ENCODE measurements at regions not wholly inside any gene's neighbourhood (a gene's known extent, or its start where the extent isn't known, plus 50 kb on each side); places are given as distances from the start of the nearest gene placed in this dataset.

- H3K27ac ChIP-seq = no peak overlapping the region
- H3K27me3 ChIP-seq (replicated peaks) = no peaks in the 10 kb centered on the region
- in situ Hi-C loops (cut with HindIII; ENCODE audit: low pct_ligation_motif_present, low sequenced_read_pairs) = no loop called here
- no peak for TF ChIP-seq CTCF (IDR thresholded peaks at IDR 0.05; ENCODE audit: low read depth, low read length, missing control alignments)
- H3K4me3 ChIP-seq (ENCODE audit: low read depth, low read length) = no peak overlapping the region
- DNase-seq = no peak
- H3K36me3 ChIP-seq (replicated peaks) = no peaks in the 10 kb centered on the region
Observed at GRCh38 chr7:46678421-46678820, 757.3 kb upstream of the IGFBP3 start.

GRCh38 chr7:46675456-46675855, 754.4 kb upstream of the IGFBP3 start:
- DNase-seq = no peak
- Histone ChIP-seq H3K36me3 (replicated peaks) (no peaks in the 10 kb centered on the region), H3K4me3 (ENCODE audit: low read depth, low read length) (no peak overlapping the region), H3K27me3 (replicated peaks) (no peaks in the 10 kb centered on the region), H3K27ac (no peak overlapping the region)
- no peak for TF ChIP-seq CTCF (IDR thresholded peaks at IDR 0.05; ENCODE audit: low read depth, low read length, missing control alignments)
- in situ Hi-C loops (cut with HindIII; ENCODE audit: low pct_ligation_motif_present, low sequenced_read_pairs) = no loop called here

GRCh38 chr7:46672861-46673260, 751.8 kb upstream of the IGFBP3 start:
- in situ Hi-C loops (cut with HindIII; ENCODE audit: low pct_ligation_motif_present, low sequenced_read_pairs) = no loop called here
- TF ChIP-seq CTCF (IDR thresholded peaks at IDR 0.05; ENCODE audit: low read depth, low read length, missing control alignments) = no peak
- no peak for DNase-seq
- Histone ChIP-seq H3K36me3 (replicated peaks) (no peaks in the 10 kb centered on the region), H3K27me3 (replicated peaks) (no peaks in the 10 kb centered on the region), H3K27ac (no peak overlapping the region), H3K4me3 (ENCODE audit: low read depth, low read length) (no peak overlapping the region)

DNA sequence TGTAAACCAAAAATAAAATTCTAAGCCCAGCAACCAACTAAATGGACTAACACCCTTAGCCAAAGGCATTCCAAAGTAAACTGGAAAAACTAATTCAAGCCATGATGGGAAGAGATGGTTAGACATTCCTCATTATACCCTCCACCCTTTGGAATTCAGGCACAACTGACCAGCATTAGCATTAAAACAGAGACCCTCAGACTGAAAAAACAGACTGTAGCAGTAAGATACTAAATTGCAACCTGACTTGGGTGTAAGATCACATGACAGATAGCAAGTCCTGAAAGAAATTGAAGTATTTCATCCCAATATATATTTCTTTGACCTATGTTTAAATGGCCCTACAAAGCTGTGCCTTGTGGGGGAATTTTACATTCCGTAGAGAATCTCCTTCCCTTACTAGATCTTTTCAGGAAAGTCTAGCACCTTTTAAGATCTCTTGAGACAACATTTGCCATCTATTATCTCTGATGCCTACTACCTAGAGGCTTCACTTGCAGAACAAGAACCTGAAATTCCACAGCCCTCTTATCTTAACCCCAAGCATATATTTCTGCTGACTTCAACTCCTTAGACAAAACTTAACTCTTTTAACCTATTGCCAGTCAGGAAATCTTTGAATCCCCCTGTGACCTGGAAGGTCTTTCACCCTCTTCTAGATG, 750.2 kb upstream of the IGFBP3 start:
- DNase-seq = no peak
- TF ChIP-seq CTCF (IDR thresholded peaks at IDR 0.05; ENCODE audit: low read depth, low read length, missing control alignments) = no peak
- in situ Hi-C loops (cut with HindIII; ENCODE audit: low pct_ligation_motif_present, low sequenced_read_pairs) = no loop called here
- Histone ChIP-seq H3K27ac (no peak overlapping the region), H3K27me3 (replicated peaks) (no peaks in the 10 kb centered on the region), H3K36me3 (replicated peaks) (no peaks in the 10 kb centered on the region), H3K4me3 (ENCODE audit: low read depth, low read length) (no peak overlapping the region)

- H3K27ac ChIP-seq = no peak overlapping the region
- DNase-seq = no peak
- no peaks in the 10 kb centered on the region for H3K36me3 ChIP-seq (replicated peaks)
- H3K27me3 ChIP-seq (replicated peaks) = no peaks in the 10 kb centered on the region
- H3K4me3 ChIP-seq (ENCODE audit: low read depth, low read length) = no peak overlapping the region
- in situ Hi-C loops (cut with HindIII; ENCODE audit: low pct_ligation_motif_present, low sequenced_read_pairs) = no loop called here
- TF ChIP-seq CTCF (IDR thresholded peaks at IDR 0.05; ENCODE audit: low read depth, low read length, missing control alignments) = no peak
Observed at GRCh38 chr7:46669028-46669427, 748.0 kb upstream of the IGFBP3 start.

DNA sequence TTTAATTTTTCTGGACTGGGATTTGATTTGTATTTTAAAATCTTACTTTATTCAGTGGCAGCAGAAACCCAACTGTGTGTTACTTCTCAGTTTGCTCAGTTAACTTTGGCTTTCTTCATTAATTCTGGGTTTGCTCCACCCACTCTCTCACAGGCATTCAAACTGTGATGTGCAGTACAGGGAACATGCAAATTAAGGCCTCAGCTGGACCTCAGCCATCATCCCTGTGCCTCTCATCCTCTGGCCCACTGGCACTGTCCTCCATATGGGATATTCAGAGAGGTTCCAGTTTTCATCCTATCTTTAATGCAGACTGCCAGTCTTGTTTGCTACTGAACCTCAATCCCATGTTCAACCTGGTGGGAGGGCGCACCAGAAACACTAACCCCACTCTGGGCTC, 743.4 kb upstream of the IGFBP3 start:
- in situ Hi-C loops (cut with HindIII; ENCODE audit: low pct_ligation_motif_present, low sequenced_read_pairs) = no loop called here
- no peak for DNase-seq
- H3K36me3 ChIP-seq (replicated peaks) = no peaks in the 10 kb centered on the region
- no peak overlapping the region for H3K4me3 ChIP-seq (ENCODE audit: low read depth, low read length)
- no peak for TF ChIP-seq CTCF (IDR thresholded peaks at IDR 0.05; ENCODE audit: low read depth, low read length, missing control alignments)
- H3K27me3 ChIP-seq (replicated peaks) = no peaks in the 10 kb centered on the region
- no peak overlapping the region for H3K27ac ChIP-seq

Measured in brain microvascular endothelial cell (primary cell).